HG03139 (cell line): ENCODE measurements at regions not wholly inside any gene's neighbourhood (a gene's known extent, or its start where the extent isn't known, plus 50 kb on each side); places are given as distances from the start of the nearest gene placed in this dataset.
A peak's percentile ranks its signal among the peaks of the same experiment; 100 is the strongest.
"Not testable (repeated sequence)": the region's sequence is repeated elsewhere in the genome, so short reads cannot be mapped to it uniquely, and the experiment has no call there.

Experiments
- ATAC-seq: cut with Tn5 transposase; IDR thresholded peaks from one replicate; pipeline ENCODE4 v1.9.1; 2021; ENCODE audit not compliant: unreplicated experiment

DNA sequence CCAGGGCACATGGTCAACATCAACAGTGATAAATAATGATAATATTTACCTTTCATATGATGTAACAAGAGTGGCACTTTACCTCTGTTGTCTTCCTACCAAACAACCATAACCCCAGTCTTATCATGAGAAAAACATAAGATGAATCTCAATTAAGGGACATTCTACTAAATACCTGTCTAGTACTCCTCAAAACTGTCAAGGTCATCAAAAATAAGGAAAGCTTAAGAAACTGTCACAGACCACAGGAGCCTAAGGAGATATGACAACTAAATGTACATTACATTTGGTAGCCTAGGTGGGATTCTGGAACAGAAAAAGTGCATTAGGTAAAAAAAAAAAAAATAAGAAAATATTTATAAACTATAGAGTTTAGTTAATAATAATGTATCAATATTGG, 118.1 kb downstream of the CCDC34 start:
- no peak for ATAC-seq

GRCh38 chr11:27242591-27242990, 120.4 kb downstream of the CCDC34 start:
- ATAC-seq: no peak

DNA sequence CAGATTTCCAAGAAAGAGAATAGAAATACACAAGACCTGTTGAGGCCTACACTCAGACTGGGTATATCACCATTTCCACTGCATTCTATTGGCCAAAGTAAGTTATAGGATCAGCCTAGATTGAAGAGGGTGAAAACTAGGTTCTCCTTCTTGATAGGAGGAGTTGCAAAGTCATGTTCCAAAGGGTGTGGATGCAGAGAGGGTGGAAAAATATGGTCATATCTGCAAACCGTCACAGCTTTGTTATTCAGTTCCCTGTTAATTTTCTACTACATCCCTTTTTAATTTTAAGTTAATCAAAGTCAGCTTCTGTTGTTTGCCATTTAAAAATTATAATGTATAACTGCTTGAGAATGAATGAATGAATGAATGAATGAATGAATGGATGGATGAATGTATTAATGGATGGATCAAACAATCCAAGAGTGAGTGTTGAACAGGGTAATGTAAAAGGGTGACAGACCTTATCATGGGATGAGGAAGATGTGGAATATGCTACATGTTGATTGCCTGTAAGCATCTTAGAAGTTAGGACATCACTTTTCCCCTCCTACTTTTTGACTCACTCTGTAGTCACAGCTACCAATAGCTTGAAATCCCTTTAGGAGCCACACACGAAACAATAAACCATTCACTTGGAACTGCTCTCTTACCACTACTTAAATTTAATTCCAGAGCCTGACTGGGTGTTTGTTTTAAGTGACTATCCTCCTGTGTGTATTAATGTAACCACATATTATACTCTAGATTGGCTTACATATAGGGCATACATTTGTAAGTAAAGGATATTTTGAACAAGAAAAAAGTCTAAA, 121.5 kb downstream of the CCDC34 start:
- no peak for ATAC-seq

DNA sequence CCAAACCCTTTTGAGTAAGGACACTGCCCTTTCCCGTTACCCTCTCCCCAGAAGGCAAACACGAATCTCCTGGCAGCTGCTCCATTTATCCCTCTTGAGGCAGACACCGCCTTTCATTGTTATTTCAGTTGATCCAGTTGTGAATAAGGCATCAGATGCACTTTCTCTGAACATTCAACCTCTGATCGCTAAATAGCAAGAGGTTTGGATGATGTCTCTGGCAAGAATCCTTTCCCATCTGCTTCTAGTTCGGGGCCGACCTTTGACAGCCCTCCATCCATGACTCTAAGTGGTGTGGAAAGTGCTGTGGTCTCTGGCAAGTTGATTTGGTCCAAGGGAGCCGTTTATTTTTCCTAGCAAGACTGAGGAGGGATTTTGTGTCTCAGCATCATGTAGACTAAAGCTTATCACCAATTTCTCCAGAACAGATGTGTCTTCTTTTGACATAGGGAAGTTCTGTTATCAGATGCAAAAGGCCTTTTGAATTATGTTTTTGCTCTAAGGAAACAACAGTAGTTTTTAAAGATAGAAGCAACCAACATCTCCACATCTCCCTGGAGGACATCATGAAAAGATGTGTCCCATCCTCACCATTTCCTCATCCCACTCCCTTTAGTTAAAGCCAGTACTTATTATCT, 123.6 kb downstream of the CCDC34 start:
- ATAC-seq: no peak

- no peak for ATAC-seq
These were observed 124.2 kb downstream of the CCDC34 start for GRCh38 chr11:27238811-27239210.

- no peak for ATAC-seq
These were observed 125.4 kb downstream of the CCDC34 start for GRCh38 chr11:27237643-27238042.

DNA sequence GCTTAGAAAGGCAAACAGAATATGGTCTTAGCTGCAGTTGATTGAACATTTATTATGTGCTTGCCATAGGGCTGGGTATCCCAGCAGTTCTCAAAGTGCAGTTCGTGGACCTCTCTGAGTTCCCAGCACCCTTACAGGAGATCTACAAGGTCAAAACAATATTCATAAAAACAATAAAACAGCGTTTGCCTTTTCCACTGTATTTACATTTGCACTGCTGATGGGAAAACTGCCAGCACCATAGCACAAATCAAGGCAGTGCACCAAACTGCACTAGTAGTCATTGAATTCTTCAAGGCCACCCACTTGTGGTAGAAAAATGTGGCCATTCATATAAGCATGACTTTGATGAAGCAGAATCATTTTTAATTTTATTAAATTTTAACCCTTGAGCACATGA, 128.1 kb downstream of the CCDC34 start:
- no peak for ATAC-seq

DNA sequence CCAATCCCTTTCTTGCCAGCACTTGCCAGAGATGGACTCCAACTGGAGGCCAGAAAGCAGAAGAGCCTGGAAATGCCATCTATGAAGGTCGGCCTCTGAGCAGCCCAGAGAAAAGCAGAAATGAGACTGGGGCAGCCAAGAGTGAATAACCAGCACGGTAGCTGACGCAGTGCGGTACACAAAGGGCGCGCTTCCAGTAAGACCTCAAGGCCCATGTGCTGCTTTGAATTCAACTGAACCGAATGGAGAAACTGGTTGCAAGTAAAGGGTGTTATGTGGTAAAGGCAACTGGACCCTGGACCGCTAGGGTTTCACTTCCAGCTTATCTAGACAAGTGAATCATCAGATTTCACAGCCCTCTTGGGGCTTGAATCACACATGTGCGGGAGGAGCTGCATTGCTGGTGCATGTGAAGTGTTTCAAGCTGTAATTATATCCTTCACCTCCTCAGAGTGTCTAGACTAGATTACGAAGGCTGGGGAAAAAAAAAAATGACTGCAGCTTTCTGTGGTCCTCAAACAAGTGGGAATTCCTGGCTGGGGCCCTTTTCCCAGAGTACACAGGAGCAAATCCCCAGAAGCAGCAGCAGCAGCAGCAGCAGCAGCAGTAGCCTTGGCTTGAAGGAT, 128.9 kb downstream of the CCDC34 start:
- peak; percentile 91 for ATAC-seq

- ATAC-seq: peak; percentile 16
These were observed 129.4 kb downstream of the CCDC34 start for GRCh38 chr11:27233654-27234042.

DNA sequence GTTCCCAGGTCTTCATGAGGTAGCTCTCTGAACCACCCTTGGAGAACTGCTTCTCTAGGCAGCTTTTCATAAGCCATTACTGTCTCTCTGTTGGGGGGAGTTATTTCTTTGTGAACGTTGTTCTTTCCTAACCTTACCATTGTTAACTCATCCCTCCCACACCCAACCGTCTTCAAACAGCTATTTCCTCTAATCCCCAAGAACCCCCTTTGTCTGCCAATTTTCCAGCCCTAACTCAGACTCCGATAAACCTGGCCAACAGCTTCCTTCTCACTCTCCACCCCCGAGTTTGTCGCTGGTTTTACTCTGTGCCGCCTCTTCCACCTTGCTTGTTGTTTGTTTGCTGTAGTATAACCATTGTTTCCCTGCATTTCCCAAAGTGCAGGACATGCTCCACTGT, 131.5 kb downstream of the CCDC34 start:
- no peak for ATAC-seq

DNA sequence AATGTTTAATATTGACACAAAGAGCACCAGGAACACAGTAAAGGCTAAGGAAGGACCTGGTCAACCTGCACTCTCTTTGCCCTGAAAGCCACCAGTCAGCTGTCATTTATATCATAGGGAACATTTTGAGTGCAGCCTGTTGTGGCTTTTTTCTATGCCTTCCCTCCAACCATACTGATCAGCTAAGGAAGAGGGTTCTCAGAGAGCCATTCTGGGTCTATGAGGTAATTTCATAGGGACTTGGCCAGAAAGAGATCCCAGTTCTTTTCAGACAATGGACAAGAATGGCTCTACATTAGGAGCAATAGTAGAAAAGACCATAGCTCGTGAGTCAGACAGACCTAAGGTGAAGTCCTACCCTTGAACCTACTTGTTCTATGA, 132.8 kb downstream of the CCDC34 start:
- ATAC-seq: no peak

- ATAC-seq: no peak
These were observed 133.4 kb downstream of the CCDC34 start for GRCh38 chr11:27229511-27230191.

GRCh38 chr11:27228906-27229290, 134.1 kb downstream of the CCDC34 start:
- no peak for ATAC-seq

DNA sequence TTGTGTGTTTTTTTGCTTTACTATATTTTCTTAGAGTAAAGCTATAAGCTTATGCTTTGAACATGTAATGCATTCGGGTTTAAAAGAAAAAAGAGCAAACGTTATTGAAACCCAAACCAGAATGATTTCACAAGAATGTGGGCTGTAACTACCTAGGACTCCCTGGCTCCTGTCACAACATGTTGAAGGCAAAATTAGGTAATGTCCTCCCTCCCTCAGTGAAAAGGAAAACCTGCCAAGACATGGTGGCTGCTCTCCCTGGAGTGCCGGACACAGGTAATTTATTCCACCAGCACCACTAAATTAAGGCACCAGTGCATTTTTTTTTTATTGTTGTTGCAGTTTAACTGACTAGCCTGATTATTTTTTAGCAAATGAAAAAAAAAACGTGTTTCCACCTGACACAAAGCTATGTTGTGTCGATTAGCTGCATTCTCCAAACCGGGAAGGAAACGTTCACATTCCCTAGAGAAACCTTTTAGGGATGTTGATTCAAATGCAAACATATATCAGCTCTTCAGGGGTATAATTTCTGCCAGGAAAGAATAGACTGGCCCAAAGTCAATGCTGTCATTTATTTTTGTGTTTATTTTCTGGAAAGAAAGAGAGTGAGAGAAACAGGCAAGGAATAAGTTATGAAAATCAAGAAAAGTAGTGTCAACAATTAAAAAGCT, 134.6 kb downstream of the CCDC34 start:
- ATAC-seq: no peak

DNA sequence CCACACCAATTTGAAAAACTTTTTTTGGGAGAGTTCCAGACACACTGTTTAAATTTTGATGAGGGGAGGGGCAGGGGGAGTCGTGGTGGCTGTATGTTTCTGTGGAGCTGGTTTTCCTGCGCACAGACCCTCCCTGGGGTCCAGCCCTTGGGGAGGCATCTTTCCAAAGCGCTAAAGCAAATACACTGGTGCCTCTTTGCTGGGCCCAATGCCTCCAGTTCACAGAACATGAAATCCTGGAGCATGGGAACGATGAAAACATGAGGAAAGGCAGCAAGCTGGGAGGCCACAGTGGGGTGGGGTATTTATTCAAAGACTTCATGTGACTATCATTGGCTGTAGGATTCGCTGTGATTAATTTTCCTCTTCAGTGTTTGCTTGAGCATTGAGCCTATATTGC, 135.3 kb downstream of the CCDC34 start:
- ATAC-seq: no peak

DNA sequence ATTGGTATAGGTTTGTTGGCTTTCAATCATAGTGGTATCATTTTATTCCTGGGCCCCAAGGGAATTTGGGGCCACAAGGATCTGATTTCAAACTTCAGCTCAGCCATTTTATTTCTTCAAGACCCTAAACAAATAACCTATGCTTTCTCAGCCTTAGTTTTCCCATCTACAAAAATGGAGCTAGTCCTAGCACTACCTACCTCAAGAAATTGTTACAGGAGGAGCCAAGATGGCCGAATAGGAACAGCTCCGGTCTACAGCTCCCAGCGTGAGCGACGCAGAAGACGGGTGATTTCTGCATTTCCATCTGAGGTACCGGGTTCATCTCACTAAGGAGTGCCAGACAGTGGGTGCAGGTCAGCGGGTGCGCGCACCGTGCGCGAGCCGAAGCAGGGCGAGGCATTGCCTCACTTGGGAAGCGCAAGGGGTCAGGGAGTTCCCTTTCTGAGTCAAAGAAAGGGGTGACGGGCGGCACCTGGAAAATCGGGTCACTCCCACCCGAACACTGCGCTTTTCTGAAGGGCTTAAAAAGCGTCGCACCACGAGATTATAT, 143.5 kb downstream of the CCDC34 start:
- ATAC-seq: not testable (repeated sequence)

DNA sequence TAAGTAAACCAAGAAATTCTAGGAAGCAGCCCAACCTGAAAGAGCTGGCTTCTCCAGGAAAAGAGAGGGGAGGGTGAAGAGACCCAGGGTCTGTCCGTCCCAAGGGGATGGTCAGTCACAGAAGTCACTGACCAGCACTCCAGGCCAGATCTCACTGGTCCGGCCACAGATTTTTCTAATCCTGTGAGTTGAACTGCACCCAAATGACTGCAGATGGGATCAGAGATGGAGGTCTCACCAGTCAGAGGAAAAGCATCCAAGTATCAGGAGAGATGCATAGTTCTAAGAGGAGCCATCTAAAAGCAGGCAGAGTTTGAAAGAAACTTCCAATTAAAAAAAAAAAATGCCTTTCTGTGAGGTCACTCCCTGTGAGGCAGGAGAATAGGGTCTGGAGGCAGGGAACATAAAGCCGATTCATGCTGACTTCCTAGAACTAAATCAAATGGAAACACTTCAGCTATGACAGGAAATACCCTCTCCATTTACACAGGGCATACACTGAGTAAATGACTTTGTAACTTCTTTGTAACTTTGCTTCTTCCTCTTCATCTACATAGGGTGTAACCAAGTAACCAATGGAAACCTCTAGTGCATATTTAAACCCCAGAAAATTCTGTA, 144.5 kb downstream of the CCDC34 start:
- ATAC-seq: no peak

DNA sequence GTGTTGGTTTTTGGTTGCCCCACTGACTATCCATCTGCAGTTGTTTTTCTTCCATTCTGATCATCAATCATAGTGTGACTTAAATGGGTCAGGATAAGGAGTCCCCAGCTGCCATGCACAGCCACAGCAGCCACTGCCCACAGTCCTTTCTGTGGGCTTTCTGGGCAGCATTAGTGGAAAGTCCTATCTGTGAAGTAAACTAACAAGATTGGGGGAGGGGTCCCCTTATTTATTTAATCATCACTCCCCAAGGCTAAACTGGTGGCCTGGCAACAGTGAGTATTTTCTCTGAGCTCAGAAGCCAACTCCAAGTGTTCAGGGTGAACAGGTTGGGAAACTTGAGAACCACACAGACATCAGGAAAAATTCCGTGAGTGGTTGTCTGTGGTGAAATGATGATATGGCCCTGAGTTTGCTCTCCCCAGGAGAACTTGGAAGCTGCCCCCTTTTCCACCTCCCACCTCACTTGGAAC, 145.0 kb downstream of the CCDC34 start:
- ATAC-seq: no peak

GRCh38 chr11:27217496-27217895, 145.5 kb downstream of the CCDC34 start:
- ATAC-seq: no peak
